Stimulated activated naive CD8-positive, alpha-beta T cell treated with anti-CD3 and anti-CD28 coated beads, Interleukin-15, Interleukin-2, amounts not matched to agents 100 ng/mL and 50 ng/mL, for 24 hours (primary cell): ENCODE measurements at regions not wholly inside any gene's neighbourhood (a gene's known extent, or its start where the extent isn't known, plus 50 kb on each side); places are given as distances from the start of the nearest gene placed in this dataset.
A peak's percentile ranks its signal among the peaks of the same experiment; 100 is the strongest.
"Not testable (repeated sequence)": the region's sequence is repeated elsewhere in the genome, so short reads cannot be mapped to it uniquely, and the experiment has no call there.

Experiments used
- H3K27ac Mint-ChIP-seq: one replicate; pipeline ENCODE4 v1.8.0; 2021; ENCODE audit warnings: mild to moderate bottlenecking, mixed read lengths
- H3K27me3 Mint-ChIP-seq: one replicate; pipeline ENCODE4 v1.8.0; 2021; ENCODE audit warnings: mixed read lengths
- H3K36me3 Mint-ChIP-seq: one replicate; pipeline ENCODE4 v1.8.0; 2021; ENCODE audit warnings: low read depth, mixed read lengths
- H3K4me1 Mint-ChIP-seq: one replicate; pipeline ENCODE4 v1.8.0; 2021; ENCODE audit warnings: low read depth, mixed read lengths
- H3K4me3 Mint-ChIP-seq: one replicate; pipeline ENCODE4 v1.8.0; 2021; ENCODE audit warnings: mild to moderate bottlenecking, mixed read lengths
- H3K9me3 Mint-ChIP-seq: one replicate; pipeline ENCODE4 v1.8.0; 2021; ENCODE audit warnings: mixed read lengths

GRCh38 chr2:145399131-145399530 lies 879.2 kb upstream of the ZEB2 start:
- H3K27ac Mint-ChIP-seq = no peak overlapping the region
- H3K4me3 Mint-ChIP-seq = no peak overlapping the region
- H3K27me3 Mint-ChIP-seq = no peaks in the 10 kb centered on the region
- no peaks in the 10 kb centered on the region for H3K9me3 Mint-ChIP-seq
- no peaks in the 10 kb centered on the region for H3K36me3 Mint-ChIP-seq
- no peaks in the 10 kb centered on the region for H3K4me1 Mint-ChIP-seq

GRCh38 chr2:145394181-145394580 lies 874.3 kb upstream of the ZEB2 start:
- H3K27ac Mint-ChIP-seq = no peak overlapping the region
- no peaks in the 10 kb centered on the region for H3K4me1 Mint-ChIP-seq
- H3K9me3 Mint-ChIP-seq = peaks cover 6% of the 10 kb centered on the region
- no peaks in the 10 kb centered on the region for H3K36me3 Mint-ChIP-seq
- no peak overlapping the region for H3K4me3 Mint-ChIP-seq
- no peaks in the 10 kb centered on the region for H3K27me3 Mint-ChIP-seq

- Mint-ChIP-seq H3K9me3 (peaks cover 6% of the 10 kb centered on the region), H3K27ac (peak overlapping the region; percentile 29), H3K4me1 (no peaks in the 10 kb centered on the region), H3K4me3 (no peak overlapping the region), H3K27me3 (no peaks in the 10 kb centered on the region), H3K36me3 (no peaks in the 10 kb centered on the region)
Measured at GRCh38 chr2:145386973-145387372, 867.1 kb upstream of the ZEB2 start.

GRCh38 chr2:145383961-145384360 lies 864.0 kb upstream of the ZEB2 start:
- Mint-ChIP-seq H3K9me3 (no peaks in the 10 kb centered on the region), H3K4me3 (no peak overlapping the region), H3K36me3 (no peaks in the 10 kb centered on the region), H3K27ac (no peak overlapping the region), H3K4me1 (no peaks in the 10 kb centered on the region), H3K27me3 (no peaks in the 10 kb centered on the region)

GRCh38 chr2:145380436-145381017 lies 860.6 kb upstream of the ZEB2 start:
- H3K36me3 Mint-ChIP-seq = no peaks in the 10 kb centered on the region
- H3K9me3 Mint-ChIP-seq = no peaks in the 10 kb centered on the region
- H3K27ac Mint-ChIP-seq = no peak overlapping the region
- H3K4me3 Mint-ChIP-seq = no peak overlapping the region
- H3K27me3 Mint-ChIP-seq = no peaks in the 10 kb centered on the region
- no peaks in the 10 kb centered on the region for H3K4me1 Mint-ChIP-seq

GRCh38 chr2:145379934-145380333 lies 860.0 kb upstream of the ZEB2 start:
- H3K36me3 Mint-ChIP-seq = no peaks in the 10 kb centered on the region
- no peak overlapping the region for H3K27ac Mint-ChIP-seq
- H3K4me3 Mint-ChIP-seq = no peak overlapping the region
- H3K4me1 Mint-ChIP-seq = no peaks in the 10 kb centered on the region
- H3K9me3 Mint-ChIP-seq = no peaks in the 10 kb centered on the region
- H3K27me3 Mint-ChIP-seq = no peaks in the 10 kb centered on the region

- Mint-ChIP-seq H3K4me3 (no peak overlapping the region), H3K36me3 (no peaks in the 10 kb centered on the region), H3K27ac (no peak overlapping the region), H3K9me3 (no peaks in the 10 kb centered on the region), H3K4me1 (no peaks in the 10 kb centered on the region), H3K27me3 (peaks cover 4% of the 10 kb centered on the region)
Measured at GRCh38 chr2:145374165-145374564, 854.2 kb upstream of the ZEB2 start.

- not testable (repeated sequence) for H3K4me3 Mint-ChIP-seq, H3K4me1 Mint-ChIP-seq, H3K9me3 Mint-ChIP-seq, H3K36me3 Mint-ChIP-seq, H3K27me3 Mint-ChIP-seq, H3K27ac Mint-ChIP-seq
Measured at GRCh38 chr2:145367334-145367733, 847.4 kb upstream of the ZEB2 start.

GRCh38 chr2:145366341-145366740 lies 846.4 kb upstream of the ZEB2 start:
- Mint-ChIP-seq H3K9me3 (no peaks in the 10 kb centered on the region), H3K4me3 (no peak overlapping the region), H3K4me1 (no peaks in the 10 kb centered on the region), H3K27ac (no peak overlapping the region), H3K27me3 (peaks cover 4% of the 10 kb centered on the region), H3K36me3 (no peaks in the 10 kb centered on the region)

- H3K4me1 Mint-ChIP-seq = no peaks in the 10 kb centered on the region
- no peaks in the 10 kb centered on the region for H3K27me3 Mint-ChIP-seq
- H3K36me3 Mint-ChIP-seq = no peaks in the 10 kb centered on the region
- no peak overlapping the region for H3K27ac Mint-ChIP-seq
- H3K4me3 Mint-ChIP-seq = no peak overlapping the region
- H3K9me3 Mint-ChIP-seq = no peaks in the 10 kb centered on the region
Measured at GRCh38 chr2:145360129-145360790, 840.3 kb upstream of the ZEB2 start.

GRCh38 chr2:145359561-145359960 lies 839.6 kb upstream of the ZEB2 start:
- no peaks in the 10 kb centered on the region for H3K4me1 Mint-ChIP-seq
- H3K9me3 Mint-ChIP-seq = no peaks in the 10 kb centered on the region
- H3K27me3 Mint-ChIP-seq = no peaks in the 10 kb centered on the region
- H3K36me3 Mint-ChIP-seq = no peaks in the 10 kb centered on the region
- no peak overlapping the region for H3K4me3 Mint-ChIP-seq
- H3K27ac Mint-ChIP-seq = no peak overlapping the region

- Mint-ChIP-seq H3K4me1 (no peaks in the 10 kb centered on the region), H3K9me3 (no peaks in the 10 kb centered on the region), H3K36me3 (no peaks in the 10 kb centered on the region), H3K4me3 (no peak overlapping the region), H3K27ac (no peak overlapping the region), H3K27me3 (no peaks in the 10 kb centered on the region)
Measured at GRCh38 chr2:145356056-145356455, 836.1 kb upstream of the ZEB2 start.

- Mint-ChIP-seq H3K27me3 (no peaks in the 10 kb centered on the region), H3K4me1 (no peaks in the 10 kb centered on the region), H3K36me3 (no peaks in the 10 kb centered on the region), H3K4me3 (no peak overlapping the region), H3K27ac (no peak overlapping the region), H3K9me3 (no peaks in the 10 kb centered on the region)
Measured at GRCh38 chr2:145352484-145352883, 832.6 kb upstream of the ZEB2 start.

- no peaks in the 10 kb centered on the region for H3K9me3 Mint-ChIP-seq
- H3K36me3 Mint-ChIP-seq = no peaks in the 10 kb centered on the region
- H3K4me3 Mint-ChIP-seq = no peak overlapping the region
- no peak overlapping the region for H3K27ac Mint-ChIP-seq
- no peaks in the 10 kb centered on the region for H3K4me1 Mint-ChIP-seq
- H3K27me3 Mint-ChIP-seq = peaks cover under 1% of the 10 kb centered on the region
Measured at GRCh38 chr2:145351864-145352425, 832.0 kb upstream of the ZEB2 start.

- Mint-ChIP-seq H3K4me3 (no peak overlapping the region), H3K9me3 (no peaks in the 10 kb centered on the region), H3K4me1 (no peaks in the 10 kb centered on the region), H3K36me3 (no peaks in the 10 kb centered on the region), H3K27me3 (peaks cover 3% of the 10 kb centered on the region), H3K27ac (no peak overlapping the region)
Measured at GRCh38 chr2:145350011-145350410, 830.1 kb upstream of the ZEB2 start.
